AG04450 (cell line): ENCODE measurements at regions not wholly inside any gene's neighbourhood (a gene's known extent, or its start where the extent isn't known, plus 50 kb on each side); places are given as distances from the start of the nearest gene placed in this dataset.

Experiments used
- CTCF ChIA-PET: fragments of 300-600, 350-600 bp; formaldehyde crosslinking; extraction: SDS; loops from one replicate; lab custom pipeline; 2022; ENCODE audit warnings: antibody characterized with exemption, inconsistent platforms; lab: Charles Lee
- POLR2A ChIA-PET: fragments of 350-600 bp; formaldehyde crosslinking; extraction: SDS; loops from one replicate; lab custom pipeline; 2021; ENCODE audit warnings: antibody characterized with exemption, inconsistent platforms; lab: Yijun Ruan, JAX
- DNase-seq: peaks from one replicate; pipeline ENCODE4 v3.0.0-alpha.2; 2011; ENCODE audit warnings: low read depth, low spot score
- H3K27ac ChIP-seq: one replicate; pipeline ENCODE4 v1.5.1; 2012; ENCODE audit warnings: low read depth, low read length, control low read depth
- H3K27me3 ChIP-seq: one replicate; pipeline ENCODE4 v1.6.0; 2012; ENCODE audit warnings: low read length; ENCODE audit not compliant: control insufficient read depth, insufficient read depth
- H3K4me3 ChIP-seq: 2 replicates; pipeline ENCODE4 v1.5.1; 2011; ENCODE audit warnings: mild to moderate bottlenecking, low read depth, low read length, control low read depth
- H3K9me3 ChIP-seq: 2 replicates; pipeline ENCODE4 v1.5.1; 2012; ENCODE audit warnings: low read length; ENCODE audit not compliant: control insufficient read depth, insufficient read depth
- TF ChIP-seq, protein P1 (sequence below): IDR thresholded peaks from 2 replicates; pipeline ENCODE4 v1.5.1; 2011; ENCODE audit warnings: low read depth, low read length, control low read depth, inconsistent platforms

DNA sequence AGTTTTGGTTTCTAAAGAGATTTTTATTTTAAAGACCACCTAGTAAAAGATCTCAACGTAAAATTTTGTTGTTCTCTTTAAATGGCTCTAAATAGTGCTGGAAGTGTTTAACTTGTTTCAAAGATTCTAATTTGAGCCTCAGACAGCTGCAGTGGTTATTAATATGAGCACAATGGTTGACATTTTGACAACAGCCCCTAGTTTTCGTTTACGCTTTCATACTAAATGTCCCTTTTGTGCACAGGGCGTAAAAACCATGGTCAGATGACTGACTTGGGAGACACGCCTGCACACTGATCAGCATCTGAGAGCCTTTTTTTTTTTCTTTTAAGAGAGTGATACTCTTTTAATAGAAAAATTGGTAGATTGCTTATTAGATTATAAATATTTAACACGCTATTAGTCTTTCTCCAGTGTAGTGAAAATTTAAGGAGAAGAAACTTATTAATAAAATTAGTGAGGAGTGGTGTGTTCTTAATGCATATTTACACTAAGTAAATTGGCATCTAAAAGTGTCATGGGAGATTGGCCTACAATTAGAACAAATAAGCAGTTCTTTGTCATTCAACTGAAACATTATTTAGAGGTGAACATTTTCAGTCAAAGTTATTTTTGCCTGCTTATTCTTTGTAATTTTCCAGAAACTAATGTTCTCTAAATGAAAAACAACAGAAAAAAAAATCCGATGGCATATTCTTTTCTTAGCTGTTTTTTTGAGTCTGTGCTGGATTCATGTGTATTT is 182.8 kb upstream of the PHYHIPL start:
- H3K27ac ChIP-seq: no peak overlapping the region
- H3K9me3 ChIP-seq: no peaks in the 10 kb centered on the region
- TF ChIP-seq, protein P1, sequence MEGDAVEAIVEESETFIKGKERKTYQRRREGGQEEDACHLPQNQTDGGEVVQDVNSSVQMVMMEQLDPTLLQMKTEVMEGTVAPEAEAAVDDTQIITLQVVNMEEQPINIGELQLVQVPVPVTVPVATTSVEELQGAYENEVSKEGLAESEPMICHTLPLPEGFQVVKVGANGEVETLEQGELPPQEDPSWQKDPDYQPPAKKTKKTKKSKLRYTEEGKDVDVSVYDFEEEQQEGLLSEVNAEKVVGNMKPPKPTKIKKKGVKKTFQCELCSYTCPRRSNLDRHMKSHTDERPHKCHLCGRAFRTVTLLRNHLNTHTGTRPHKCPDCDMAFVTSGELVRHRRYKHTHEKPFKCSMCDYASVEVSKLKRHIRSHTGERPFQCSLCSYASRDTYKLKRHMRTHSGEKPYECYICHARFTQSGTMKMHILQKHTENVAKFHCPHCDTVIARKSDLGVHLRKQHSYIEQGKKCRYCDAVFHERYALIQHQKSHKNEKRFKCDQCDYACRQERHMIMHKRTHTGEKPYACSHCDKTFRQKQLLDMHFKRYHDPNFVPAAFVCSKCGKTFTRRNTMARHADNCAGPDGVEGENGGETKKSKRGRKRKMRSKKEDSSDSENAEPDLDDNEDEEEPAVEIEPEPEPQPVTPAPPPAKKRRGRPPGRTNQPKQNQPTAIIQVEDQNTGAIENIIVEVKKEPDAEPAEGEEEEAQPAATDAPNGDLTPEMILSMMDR: no peak
- no peak for DNase-seq
- ChIA-PET CTCF (no interaction called here), POLR2A (no interaction called here)
- H3K4me3 ChIP-seq: no peak overlapping the region
- no peaks in the 10 kb centered on the region for H3K27me3 ChIP-seq

DNA sequence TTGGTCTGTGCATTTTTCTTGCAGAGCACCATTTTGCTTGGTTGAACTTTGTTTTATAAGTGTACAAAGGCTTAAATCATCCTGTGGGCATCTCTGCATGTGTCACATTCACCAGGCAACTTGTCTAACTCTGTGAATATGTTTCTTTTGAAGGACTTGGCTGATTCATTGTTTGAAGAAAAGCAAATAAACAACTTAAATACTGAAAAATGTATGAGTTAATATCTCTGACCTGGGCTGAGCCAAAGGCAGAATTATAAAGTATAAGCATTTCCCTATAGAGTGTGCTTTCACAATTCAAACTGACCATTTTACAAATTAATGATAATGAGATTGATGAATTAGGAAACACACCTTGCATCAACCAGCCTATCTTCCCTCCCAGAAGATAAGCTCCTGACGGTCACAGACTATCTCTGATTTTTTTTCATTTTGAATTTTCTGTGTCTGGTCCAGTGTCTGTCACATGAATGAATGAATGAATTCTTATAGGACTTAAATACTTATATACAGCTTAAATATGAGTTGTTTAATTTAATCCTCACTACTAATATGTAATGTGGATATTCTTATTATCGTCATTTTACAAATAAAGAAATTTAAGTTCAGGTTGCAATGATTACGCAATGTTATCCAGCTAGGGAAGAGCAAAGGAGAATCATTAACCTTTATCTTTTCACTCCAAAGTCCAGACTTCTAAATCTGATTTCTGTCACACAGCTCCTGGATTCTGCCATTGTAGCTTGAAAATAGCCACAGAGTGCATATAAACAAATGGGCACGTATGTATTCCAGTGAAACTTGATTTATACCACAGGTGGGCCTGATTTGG is 182.0 kb upstream of the PHYHIPL start:
- DNase-seq: no peak
- no peak overlapping the region for H3K4me3 ChIP-seq
- no peaks in the 10 kb centered on the region for H3K9me3 ChIP-seq
- no peak overlapping the region for H3K27ac ChIP-seq
- no peaks in the 10 kb centered on the region for H3K27me3 ChIP-seq
- CTCF ChIA-PET: interaction anchor here (0.6 to 0.9 kb wide), 2 partner anchors 42 to 76 kb away, joined by 3 to 5 read pairs; no protein-coding TSS in a partner anchor
- POLR2A ChIA-PET: no interaction called here
- TF ChIP-seq, protein P1: no peak

DNA sequence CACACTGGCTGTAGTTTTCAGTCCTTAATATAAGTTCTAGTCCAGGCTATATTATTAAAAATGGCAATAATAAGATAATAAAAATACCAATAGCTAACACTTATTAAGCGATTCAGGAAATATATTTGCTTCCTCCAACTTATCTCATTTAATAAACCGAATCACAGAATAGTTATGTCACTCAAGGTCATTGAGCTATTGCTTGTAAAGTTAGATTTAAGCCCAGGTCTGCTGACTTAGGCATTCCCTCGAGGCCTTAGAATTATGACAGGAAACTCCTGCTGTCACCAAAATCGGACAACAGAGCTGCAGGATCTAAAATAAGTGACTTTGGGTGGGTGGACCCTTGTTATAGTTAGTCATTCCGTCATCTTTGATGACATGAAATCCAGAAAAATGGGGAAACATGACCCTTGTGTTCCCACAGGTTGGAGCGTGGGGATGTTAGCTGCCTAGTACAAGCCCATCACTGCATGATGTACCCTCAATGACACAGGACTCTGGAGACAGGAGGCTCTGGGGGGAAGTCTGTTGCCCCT is 181.3 kb upstream of the PHYHIPL start:
- CTCF ChIA-PET: interaction anchor here (0.6 to 0.9 kb wide), 2 partner anchors 43 to 77 kb away, joined by 3 to 5 read pairs; no protein-coding TSS in a partner anchor
- no peaks in the 10 kb centered on the region for H3K9me3 ChIP-seq
- POLR2A ChIA-PET: no interaction called here
- TF ChIP-seq, protein P1: no peak
- no peak overlapping the region for H3K27ac ChIP-seq
- H3K27me3 ChIP-seq: no peaks in the 10 kb centered on the region
- DNase-seq: no peak
- no peak overlapping the region for H3K4me3 ChIP-seq

DNA sequence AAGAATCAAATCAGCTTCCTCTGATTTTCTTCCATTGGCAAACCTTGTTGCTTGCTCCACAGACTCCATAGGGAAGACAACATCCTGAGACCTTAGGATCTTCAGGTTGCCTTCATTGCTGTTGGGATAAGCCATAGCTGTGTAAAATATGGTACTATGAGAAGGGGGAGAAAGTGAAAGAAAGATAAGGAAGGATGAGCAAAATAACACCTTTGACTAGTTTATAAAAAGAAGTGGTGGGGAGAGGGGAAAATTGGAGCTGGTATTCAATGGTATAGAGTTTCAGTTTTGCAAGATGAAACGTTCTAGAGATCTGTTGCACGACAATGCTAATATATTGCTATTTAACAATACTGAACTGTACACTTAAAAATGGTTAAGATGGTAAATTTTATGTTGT is 180.4 kb upstream of the PHYHIPL start:
- TF ChIP-seq, protein P1: no peak
- H3K9me3 ChIP-seq: no peaks in the 10 kb centered on the region
- H3K4me3 ChIP-seq: no peak overlapping the region
- H3K27ac ChIP-seq: no peak overlapping the region
- CTCF ChIA-PET: interaction anchor here (1.3 kb wide), 1 partner anchor 44 kb away, joined by 3 read pairs; no protein-coding TSS in a partner anchor
- POLR2A ChIA-PET: no interaction called here
- no peaks in the 10 kb centered on the region for H3K27me3 ChIP-seq
- DNase-seq: no peak

DNA sequence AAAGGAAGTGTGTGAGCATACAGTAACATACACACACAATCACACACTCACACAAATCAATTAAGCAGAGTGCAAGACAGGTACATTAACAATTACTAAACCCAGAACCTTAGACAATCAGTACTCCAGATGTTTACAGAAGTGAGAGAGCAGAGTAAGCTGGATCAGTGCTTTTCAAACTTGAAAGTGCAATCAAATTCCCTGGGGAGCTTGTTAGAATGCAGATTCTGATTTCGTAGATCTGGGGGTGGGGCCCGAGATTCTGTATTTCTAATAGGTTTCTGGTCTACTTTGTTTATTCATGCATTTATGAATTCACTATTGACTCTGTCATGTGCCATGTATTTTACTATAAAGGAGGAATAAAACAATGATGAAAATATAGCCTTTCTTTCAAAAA is 179.6 kb upstream of the PHYHIPL start:
- no peak for DNase-seq
- POLR2A ChIA-PET: no interaction called here
- Histone ChIP-seq H3K4me3 (no peak overlapping the region), H3K27ac (no peak overlapping the region), H3K9me3 (no peaks in the 10 kb centered on the region), H3K27me3 (no peaks in the 10 kb centered on the region)
- TF ChIP-seq, protein P1: no peak
- CTCF ChIA-PET: interaction anchor here (1.3 kb wide), 1 partner anchor 45 kb away, joined by 3 read pairs; no protein-coding TSS in a partner anchor
